ENCODE measurements at regions not wholly inside any gene's neighbourhood (a gene's known extent, or its start where the extent isn't known, plus 50 kb on each side); places are given as distances from the start of the nearest gene placed in this dataset.
"Not testable (repeated sequence)": the region's sequence is repeated elsewhere in the genome, so short reads cannot be mapped to it uniquely, and the experiment has no call there.

GRCh38 chr16:60810250-60810649 lies 1226.0 kb downstream of the CDH8 start:
- DNase-seq (ENCODE audit: low spot score): no peak

- no peak for DNase-seq (ENCODE audit: low spot score)
These were observed 1243.8 kb downstream of the CDH8 start for GRCh38 chr16:60792437-60792836.

GRCh38 chr16:60788631-60789030 lies 1247.6 kb downstream of the CDH8 start:
- no peak for DNase-seq (ENCODE audit: low spot score)

GRCh38 chr16:60776281-60776680 lies 1260.0 kb downstream of the CDH8 start:
- peak; percentile 1 for DNase-seq (ENCODE audit: low spot score)

GRCh38 chr16:60771138-60771537 lies 1265.1 kb downstream of the CDH8 start:
- DNase-seq (ENCODE audit: low spot score): no peak

GRCh38 chr16:60770384-60770783 lies 1265.9 kb downstream of the CDH8 start:
- not testable (repeated sequence) for DNase-seq (ENCODE audit: low spot score)

- no peak for DNase-seq (ENCODE audit: low spot score)
These were observed 1272.4 kb downstream of the CDH8 start for GRCh38 chr16:60763869-60764268.

GRCh38 chr16:60755907-60756306 lies 1280.3 kb downstream of the CDH8 start:
- no peak for DNase-seq (ENCODE audit: low spot score)

- peak; percentile 16 for DNase-seq (ENCODE audit: low spot score)
These were observed 1287.9 kb downstream of the CDH8 start for GRCh38 chr16:60748366-60748765.

- DNase-seq (ENCODE audit: low spot score): no peak
These were observed 1292.0 kb downstream of the CDH8 start for GRCh38 chr16:60744198-60744597.

GRCh38 chr16:60741810-60742209 lies 1294.4 kb downstream of the CDH8 start:
- DNase-seq (ENCODE audit: low spot score): no peak

GRCh38 chr16:60739737-60740683 lies 1296.2 kb downstream of the CDH8 start:
- no peak for DNase-seq (ENCODE audit: low spot score)

- DNase-seq (ENCODE audit: low spot score): no peak
These were observed 1304.7 kb downstream of the CDH8 start for GRCh38 chr16:60731329-60732050.

GRCh38 chr16:60729051-60729450 lies 1307.2 kb downstream of the CDH8 start:
- no peak for DNase-seq (ENCODE audit: low spot score)

GRCh38 chr16:60727851-60728250 lies 1308.4 kb downstream of the CDH8 start:
- DNase-seq (ENCODE audit: low spot score): no peak

- DNase-seq (ENCODE audit: low spot score): no peak
These were observed 1316.2 kb downstream of the CDH8 start for GRCh38 chr16:60720060-60720459.

GRCh38 chr16:60717808-60718207 lies 1318.4 kb downstream of the CDH8 start:
- no peak for DNase-seq (ENCODE audit: low spot score)

GRCh38 chr16:60712144-60712543 lies 1324.1 kb downstream of the CDH8 start:
- no peak for DNase-seq (ENCODE audit: low spot score)

- DNase-seq (ENCODE audit: low spot score): no peak
These were observed 1331.5 kb downstream of the CDH8 start for GRCh38 chr16:60704726-60705125.

GRCh38 chr16:60703096-60703495 lies 1333.1 kb downstream of the CDH8 start:
- no peak for DNase-seq (ENCODE audit: low spot score)

GRCh38 chr16:60686824-60687223 lies 1349.4 kb downstream of the CDH8 start:
- DNase-seq (ENCODE audit: low spot score): no peak

- DNase-seq (ENCODE audit: low spot score): no peak
These were observed 1352.2 kb downstream of the CDH8 start for GRCh38 chr16:60684002-60684401.

- DNase-seq (ENCODE audit: low spot score): no peak
These were observed 1354.0 kb downstream of the CDH8 start for GRCh38 chr16:60682219-60682618.
